ENCODE measurements at regions not wholly inside any gene's neighbourhood (a gene's known extent, or its start where the extent isn't known, plus 50 kb on each side); places are given as distances from the start of the nearest gene placed in this dataset.
"Not testable (repeated sequence)": the region's sequence is repeated elsewhere in the genome, so short reads cannot be mapped to it uniquely, and the experiment has no call there.

GRCh38 chr7:91722831-91723230, 157.7 kb downstream of the MTERF1 start:
- RAD21 ChIA-PET (ENCODE audit: unreplicated experiment) = no interaction called here
- Histone ChIP-seq H3K79me2 (ENCODE audit: control insufficient read depth, insufficient read depth, low read length) (no peaks in the 10 kb centered on the region), H4K20me1 (ENCODE audit: control insufficient read depth, insufficient read depth) (no peaks in the 10 kb centered on the region), H3K27me3 (replicated peaks in 1 of 2; ENCODE audit: control insufficient read depth in 2 of 2, insufficient read depth in 2 of 2, low read length in 1 of 2) (no peaks in the 10 kb centered on the region), H3K4me3 (no peak overlapping the region), H3K4me2 (ENCODE audit: control insufficient read depth, insufficient read depth) (no peak overlapping the region), H2AFZ (ENCODE audit: control insufficient read depth, low read depth, low read length) (no peak overlapping the region), H3K27ac (ENCODE audit: control insufficient read depth, insufficient read depth) (no peak overlapping the region), H3K9ac (ENCODE audit: control insufficient read depth, insufficient read depth, low read length) (no peak overlapping the region), H3K36me3 (ENCODE audit: control insufficient read depth in 2 of 2, insufficient read depth in 2 of 2, low read length in 1 of 2) (no peaks in the 10 kb centered on the region), H3K4me1 (ENCODE audit: control insufficient read depth, insufficient read depth, low read length) (no peaks in the 10 kb centered on the region), H3K9me3 (replicated peaks; ENCODE audit: control insufficient read depth, insufficient read depth, low read length) (no peaks in the 10 kb centered on the region)
- no peak for DNase-seq (ENCODE audit: low read depth, low spot score)
- POLR2A ChIA-PET = no interaction called here
- intact Hi-C loops (cut with micrococcal nuclease; ENCODE audit: unreplicated experiment) = no loop called here
- BruUV-seq (replicated peaks) = no TSS peak
- CTCF ChIA-PET = no interaction called here
- SMC1A ChIA-PET (ENCODE audit: uncharacterized antibody, unreplicated experiment) = no interaction called here
- TF ChIP-seq SIX5 (IDR thresholded peaks at IDR 0.05; ENCODE audit: low read depth, low read length, severe bottlenecking) (no peak), MYB (IDR thresholded peaks at IDR 0.05; ENCODE audit: borderline replicate concordance, low read depth, low read length) (no peak), GATAD2B (conservative IDR thresholded peaks at IDR 0.05; ENCODE audit: low read depth) (no peak), ZBTB4 (CRISPR knock-in tag; IDR thresholded peaks at IDR 0.05) (no peak), RFX5 (IDR thresholded peaks at IDR 0.05; ENCODE audit: low read depth, low read length) (no peak), MAX (IDR thresholded peaks at IDR 0.05; ENCODE audit: low read depth, low read length) (no peak), ZNF687 (IDR thresholded peaks at IDR 0.05) (no peak), TBL1XR1 (IDR thresholded peaks at IDR 0.05; ENCODE audit: low read depth, low read length) (no peak), IKZF2 (IDR thresholded peaks at IDR 0.05) (no peak), RCOR1 (conservative IDR thresholded peaks at IDR 0.05; ENCODE audit: low read depth, low read length) (no peak), NRF1 (conservative IDR thresholded peaks at IDR 0.05; ENCODE audit: low read depth, low read length) (no peak)
- FAIRE-seq = no peak
- ATAC-seq = no peak
- in situ Hi-C loops (cut with MboI) = no loop called here

- H4K20me1 ChIP-seq (ENCODE audit: control insufficient read depth, insufficient read depth); BruUV-seq (replicated peaks); H3K9ac ChIP-seq (ENCODE audit: control insufficient read depth, insufficient read depth, low read length); in situ Hi-C loops (cut with MboI); H3K79me2 ChIP-seq (ENCODE audit: control insufficient read depth, insufficient read depth, low read length); H3K4me3 ChIP-seq; H3K4me1 ChIP-seq (ENCODE audit: control insufficient read depth, insufficient read depth, low read length); RAD21 ChIA-PET (ENCODE audit: unreplicated experiment); H3K36me3 ChIP-seq (ENCODE audit: control insufficient read depth in 2 of 2, insufficient read depth in 2 of 2, low read length in 1 of 2); DNase-seq (ENCODE audit: low read depth, low spot score); H3K27me3 ChIP-seq (replicated peaks in 1 of 2; ENCODE audit: control insufficient read depth in 2 of 2, insufficient read depth in 2 of 2, low read length in 1 of 2); FAIRE-seq; CTCF ChIA-PET; intact Hi-C loops (cut with micrococcal nuclease; ENCODE audit: unreplicated experiment); H3K9me3 ChIP-seq (replicated peaks; ENCODE audit: control insufficient read depth, insufficient read depth, low read length); H3K27ac ChIP-seq (ENCODE audit: control insufficient read depth, insufficient read depth); POLR2A ChIA-PET; H3K4me2 ChIP-seq (ENCODE audit: control insufficient read depth, insufficient read depth); H2AFZ ChIP-seq (ENCODE audit: control insufficient read depth, low read depth, low read length); ATAC-seq: not testable (repeated sequence)
- SMC1A ChIA-PET (ENCODE audit: uncharacterized antibody, unreplicated experiment) = interaction anchor here (0.5 kb wide), 1 partner anchor 156 kb away, joined by 3 read pairs; no protein-coding TSS in a partner anchor
- 79% methylated on average over 2 of the region's 2 CpGs for WGBS (ENCODE audit: insufficient coverage, insufficient replicate concordance, low lambda C conversion rate, missing lambda C conversion rate)
These were observed 151.5 kb downstream of the MTERF1 start for GRCh38 chr7:91729046-91729445.
